IMR-90 (cell line): ENCODE measurements at regions not wholly inside any gene's neighbourhood (a gene's known extent, or its start where the extent isn't known, plus 50 kb on each side); places are given as distances from the start of the nearest gene placed in this dataset.

Experiments
- ATAC-seq: fragments of 200-7000 bp; cut with Tn5 transposase; 2 replicates; pipeline ENCODE4 v1.9.1; 2020; ENCODE audit warnings: low read depth, mild to moderate bottlenecking, moderate library complexity
- BruUV-seq: library from RNA; stranded (reverse); fragments of 400-500 nt; replicated peaks from 2 replicates; lab custom pipeline; 2021; lab: Mats Ljungman, UMichigan
- CTCF ChIA-PET: fragments of 300-600 bp; formaldehyde crosslinking; extraction: SDS; loops from one replicate; lab custom pipeline; 2021; ENCODE audit warnings: antibody characterized with exemption; lab: Yijun Ruan, JAX
- POLR2A ChIA-PET: fragments of 300-600 bp; sonication (Branson Sonifier 250); formaldehyde crosslinking; loops from one replicate; lab custom pipeline; 2022; ENCODE audit warnings: antibody characterized with exemption; ENCODE audit not compliant: unreplicated experiment; lab: Charles Lee
- DNase-seq: peaks from one replicate; pipeline ENCODE4 v3.0.0; 2013
- H2AFZ ChIP-seq: replicated peaks from 2 replicates; pipeline ENCODE3; 2013; ENCODE audit warnings: low read length, mild to moderate bottlenecking; ENCODE audit not compliant: poor library complexity
- H2AK5ac ChIP-seq: 2 replicates; pipeline ENCODE4 v1.6.1; 2013; ENCODE audit warnings: low read depth, low read length, inconsistent platforms
- H2AK9ac ChIP-seq: replicated peaks from 2 replicates; pipeline ENCODE3; 2013; ENCODE audit warnings: mild to moderate bottlenecking, low read depth, low read length, moderate library complexity; ENCODE audit not compliant: poor library complexity
- H2BK120ac ChIP-seq: 2 replicates; pipeline ENCODE4 v1.6.1; 2013; ENCODE audit warnings: low read depth, low read length, inconsistent platforms
- H2BK15ac ChIP-seq: 3 replicates; pipeline ENCODE4 v1.6.1; 2013; ENCODE audit warnings: low read depth, low read length, inconsistent platforms
- H2BK20ac ChIP-seq: 2 replicates; pipeline ENCODE4 v1.6.1; 2013; ENCODE audit warnings: low read depth, mild to moderate bottlenecking, inconsistent platforms, low read length, moderate library complexity
- H2BK5ac ChIP-seq: 2 replicates; pipeline ENCODE4 v1.6.1; 2013; ENCODE audit warnings: mild to moderate bottlenecking, low read depth, low read length, inconsistent platforms; ENCODE audit not compliant: poor library complexity, severe bottlenecking
- H3K14ac ChIP-seq: replicated peaks from 2 replicates; pipeline ENCODE4 v1.6.1; 2013; ENCODE audit warnings: low read depth, low read length, inconsistent platforms
- H3K18ac ChIP-seq: 2 replicates; pipeline ENCODE4 v1.6.1; 2013; ENCODE audit warnings: low read depth, low read length, control low read depth
- H3K23ac ChIP-seq: 2 replicates; pipeline ENCODE4 v1.6.1; 2013; ENCODE audit warnings: low read depth, low read length, inconsistent platforms
- H3K27ac ChIP-seq: 2 replicates; pipeline ENCODE4 v1.5.1; 2013; ENCODE audit warnings: mild to moderate bottlenecking, control low read depth, low read length; ENCODE audit not compliant: insufficient read depth
- H3K27me3 ChIP-seq: 2 replicates; pipeline ENCODE4 v1.6.1; 2013; ENCODE audit warnings: low read length; ENCODE audit not compliant: control insufficient read depth, insufficient read depth
- H3K36me3 ChIP-seq: 2 replicates; pipeline ENCODE4 v1.6.1; 2013; ENCODE audit warnings: low read length, mixed read lengths; ENCODE audit not compliant: control insufficient read depth, insufficient read depth
- H3K4ac ChIP-seq: 2 replicates; pipeline ENCODE4 v1.6.1; 2013; ENCODE audit warnings: low read depth, low read length, inconsistent platforms
- H3K4me1 ChIP-seq: 2 replicates; pipeline ENCODE4 v1.6.1; 2013; ENCODE audit warnings: low read length, mixed read lengths; ENCODE audit not compliant: control insufficient read depth, insufficient read depth
- H3K4me2 ChIP-seq: 2 replicates; pipeline ENCODE4 v1.6.1; 2013; ENCODE audit warnings: low read depth, mild to moderate bottlenecking, control low read depth, low read length, moderate library complexity
- H3K4me3 ChIP-seq: 2 replicates; pipeline ENCODE4 v1.5.1; 2013; ENCODE audit warnings: low read depth, mild to moderate bottlenecking, control low read depth, low read length, moderate library complexity; ENCODE audit not compliant: insufficient read depth
- H3K56ac ChIP-seq: 2 replicates; pipeline ENCODE4 v1.6.1; 2013; ENCODE audit warnings: low read length, inconsistent platforms; ENCODE audit not compliant: insufficient read depth; ENCODE audit errors: extremely low read depth
- H3K79me1 ChIP-seq, 2 experiments: 2 replicates each; pipeline ENCODE4 v1.6.1; 2013; ENCODE audit warnings: low read length in 2 of 2, inconsistent platforms in 1 of 2, low read depth in 1 of 2
- H3K9ac ChIP-seq: 2 replicates; pipeline ENCODE4 v1.6.1; 2013; ENCODE audit warnings: low read depth, low read length, control low read depth
- H3K9me1 ChIP-seq: 2 replicates; pipeline ENCODE4 v1.6.1; 2013; ENCODE audit warnings: low read length, inconsistent platforms; ENCODE audit not compliant: insufficient read depth
- H3K9me3 ChIP-seq: 2 replicates; pipeline ENCODE4 v1.6.1; 2013; ENCODE audit warnings: low read length; ENCODE audit not compliant: control insufficient read depth, insufficient read depth
- H4K20me1 ChIP-seq: 2 replicates; pipeline ENCODE4 v1.6.1; 2013; ENCODE audit warnings: low read length, inconsistent platforms; ENCODE audit not compliant: insufficient read depth
- H4K5ac ChIP-seq: 2 replicates; pipeline ENCODE4 v1.6.1; 2013; ENCODE audit warnings: mild to moderate bottlenecking, low read depth, low read length, control low read depth
- H4K8ac ChIP-seq, 2 experiments: 2 replicates each; pipeline ENCODE4 v1.6.1; 2013; ENCODE audit warnings: low read depth in 2 of 2, low read length in 2 of 2, control low read depth in 1 of 2, inconsistent platforms in 1 of 2
- H4K91ac ChIP-seq: 2 replicates; pipeline ENCODE4 v1.6.1; 2013; ENCODE audit warnings: low read depth, low read length, inconsistent platforms; ENCODE audit not compliant: insufficient read depth
- BHLHE40 ChIP-seq: fragments of 150-350 bp; IDR thresholded peaks from 2 replicates; pipeline ENCODE4 v1.6.1; 2016; ENCODE audit warnings: mild to moderate bottlenecking, low read depth, low read length
- CEBPB ChIP-seq: IDR thresholded peaks from 2 replicates; pipeline ENCODE4 v1.6.1; 2012; ENCODE audit warnings: low read depth, low read length, improper control_type of control experiment
- CHD1 ChIP-seq: IDR thresholded peaks from 2 replicates; pipeline ENCODE4 v1.6.1; 2012; ENCODE audit warnings: low read depth, low read length, improper control_type of control experiment
- CTCF ChIP-seq: conservative IDR thresholded peaks from 2 replicates; pipeline ENCODE4 v1.5.1; 2012; ENCODE audit warnings: mild to moderate bottlenecking, low read depth, low read length, improper control_type of control experiment
- ELK1 ChIP-seq: fragments of 150-350 bp; IDR thresholded peaks from 2 replicates; pipeline ENCODE4 v1.6.1; 2016; ENCODE audit warnings: low read depth, mild to moderate bottlenecking, low read length, moderate library complexity, borderline replicate concordance
- FOS ChIP-seq: fragments of 150-350 bp; IDR thresholded peaks from 2 replicates; pipeline ENCODE4 v1.6.1; 2016; ENCODE audit warnings: low read depth, low read length
- MAFK ChIP-seq: IDR thresholded peaks from 2 replicates; pipeline ENCODE4 v1.6.1; 2012; ENCODE audit warnings: low read depth, low read length, improper control_type of control experiment
- MAZ ChIP-seq: IDR thresholded peaks from 2 replicates; pipeline ENCODE4 v1.6.1; 2012; ENCODE audit warnings: low read depth, mild to moderate bottlenecking, low read length, improper control_type of control experiment, moderate library complexity, borderline replicate concordance
- NFE2L2 ChIP-seq: fragments of 150-350 bp; IDR thresholded peaks from 2 replicates; pipeline ENCODE4 v1.6.1; 2016; ENCODE audit warnings: low read depth, mild to moderate bottlenecking, low read length
- RAD21 ChIP-seq: IDR thresholded peaks from 2 replicates; pipeline ENCODE4 v1.6.1; 2012; ENCODE audit warnings: low read length, improper control_type of control experiment
- RCOR1 ChIP-seq: IDR thresholded peaks from 2 replicates; pipeline ENCODE4 v1.6.1; 2012; ENCODE audit warnings: mild to moderate bottlenecking, low read length, improper control_type of control experiment; ENCODE audit not compliant: insufficient replicate concordance
- USF2 ChIP-seq: fragments of 150-350 bp; IDR thresholded peaks from 2 replicates; pipeline ENCODE4 v1.6.1; 2017; ENCODE audit warnings: mild to moderate bottlenecking, antibody characterized with exemption, low read length, low read depth
- WGBS, 2 experiments: methylation state at CpG; one replicate each; pipeline versions ENCODE4 v1.1.5 to v1.1.7; 2013; ENCODE audit warnings: missing lambda C conversion rate in 2 of 2; ENCODE audit not compliant: insufficient read length in 1 of 2; ENCODE audit errors: extremely low coverage in 2 of 2; 5-methylcytosine and 5-hydroxymethylcytosine counted together
- dilution Hi-C: fragments of 300-500 bp; cut with HindIII; formaldehyde crosslinking; loops from one replicate; pipeline ENCODE4 v1.14.3; 2018; ENCODE audit warnings: low sequenced_read_pairs; ENCODE audit not compliant: unreplicated experiment
- in situ Hi-C: fragments of 300-500 bp; cut with MboI; formaldehyde crosslinking; loops from 3 replicates; pipeline ENCODE4 v1.14.3; 2019; ENCODE audit warnings: low sequenced_read_pairs, inconsistent platforms, mixed read lengths
- intact Hi-C: fragments of 100-400 bp; cut with micrococcal nuclease; formaldehyde crosslinking; loops from 2 replicates; pipeline ENCODE4 v1.10.0; 2022

- Histone ChIP-seq H3K14ac (no peak overlapping the region), H3K9me1 (no peaks in the 10 kb centered on the region), H3K79me1 (no peaks in the 10 kb centered on the region), H3K4ac (no peak overlapping the region), H4K8ac (no peak overlapping the region), H3K56ac (no peak overlapping the region), H3K18ac (no peak overlapping the region), H2BK20ac (no peak overlapping the region), H4K91ac (no peak overlapping the region), H3K23ac (no peak overlapping the region), H2BK120ac (no peak overlapping the region), H2AFZ (no peak overlapping the region), H3K27ac (no peak overlapping the region), H3K27me3 (peaks cover 45% of the 10 kb centered on the region), H2AK9ac (no peak overlapping the region), H3K36me3 (no peaks in the 10 kb centered on the region), H4K20me1 (no peaks in the 10 kb centered on the region), H3K9me3 (no peaks in the 10 kb centered on the region), H2BK5ac (no peak overlapping the region), H2BK15ac (no peak overlapping the region), H2AK5ac (no peak overlapping the region), H4K5ac (no peak overlapping the region), H3K4me1 (no peaks in the 10 kb centered on the region), H3K4me2 (no peak overlapping the region), H3K9ac (no peak overlapping the region), H3K4me3 (no peak overlapping the region)
- TF ChIP-seq CEBPB (no peak), MAZ (no peak), RCOR1 (no peak), CHD1 (no peak), FOS (no peak), ELK1 (no peak), CTCF (no peak), RAD21 (no peak), BHLHE40 (no peak), NFE2L2 (no peak), USF2 (no peak), MAFK (no peak)
- no TSS peak for BruUV-seq
- in situ Hi-C loops (no loop called here), dilution Hi-C loops (no loop called here), intact Hi-C loops (no loop called here)
- ATAC-seq (no peak), DNase-seq (no peak)
- POLR2A ChIA-PET: no interaction called here
- WGBS, 2 experiments: no CpG with 5 or more reads among the region's 13 CpGs
- CTCF ChIA-PET: no interaction called here
These were observed 214.8 kb downstream of the TBC1D2B start for GRCh38 chr15:77862651-77863104.
